ENCODE measurements at regions not wholly inside any gene's neighbourhood (a gene's known extent, or its start where the extent isn't known, plus 50 kb on each side); places are given as distances from the start of the nearest gene placed in this dataset.

DNA sequence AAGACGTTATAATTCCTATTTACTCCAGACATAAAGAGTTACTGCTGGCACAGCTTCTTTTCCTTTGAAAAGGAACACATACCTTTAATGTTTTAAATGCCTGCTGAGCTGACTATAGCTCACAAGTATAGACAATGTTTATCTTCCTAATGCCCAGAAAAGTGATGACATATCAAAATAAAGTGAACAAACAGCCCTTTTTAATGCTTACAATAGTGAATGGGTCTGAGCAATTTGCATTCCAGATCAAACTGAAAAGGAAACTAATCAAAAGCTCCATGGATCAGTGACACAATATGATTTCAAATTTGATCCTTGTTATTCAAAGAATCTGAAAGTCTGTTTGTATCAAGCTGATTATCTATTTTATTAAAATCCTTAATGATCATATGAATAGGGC lies 233.6 kb upstream of the SEMA3E start:
- Mint-ChIP-seq H3K9me3 (no peaks in the 10 kb centered on the region), H3K36me3 (ENCODE audit: low read depth) (no peaks in the 10 kb centered on the region), H3K27ac (no peak overlapping the region), H3K4me3 (no peak overlapping the region), H3K27me3 (no peaks in the 10 kb centered on the region), H3K4me1 (no peaks in the 10 kb centered on the region)
- POLR2A ChIA-PET: no interaction called here
- intact Hi-C loops (cut with micrococcal nuclease): no loop called here
- no peak for DNase-seq
- TF ChIP-seq, protein P1, sequence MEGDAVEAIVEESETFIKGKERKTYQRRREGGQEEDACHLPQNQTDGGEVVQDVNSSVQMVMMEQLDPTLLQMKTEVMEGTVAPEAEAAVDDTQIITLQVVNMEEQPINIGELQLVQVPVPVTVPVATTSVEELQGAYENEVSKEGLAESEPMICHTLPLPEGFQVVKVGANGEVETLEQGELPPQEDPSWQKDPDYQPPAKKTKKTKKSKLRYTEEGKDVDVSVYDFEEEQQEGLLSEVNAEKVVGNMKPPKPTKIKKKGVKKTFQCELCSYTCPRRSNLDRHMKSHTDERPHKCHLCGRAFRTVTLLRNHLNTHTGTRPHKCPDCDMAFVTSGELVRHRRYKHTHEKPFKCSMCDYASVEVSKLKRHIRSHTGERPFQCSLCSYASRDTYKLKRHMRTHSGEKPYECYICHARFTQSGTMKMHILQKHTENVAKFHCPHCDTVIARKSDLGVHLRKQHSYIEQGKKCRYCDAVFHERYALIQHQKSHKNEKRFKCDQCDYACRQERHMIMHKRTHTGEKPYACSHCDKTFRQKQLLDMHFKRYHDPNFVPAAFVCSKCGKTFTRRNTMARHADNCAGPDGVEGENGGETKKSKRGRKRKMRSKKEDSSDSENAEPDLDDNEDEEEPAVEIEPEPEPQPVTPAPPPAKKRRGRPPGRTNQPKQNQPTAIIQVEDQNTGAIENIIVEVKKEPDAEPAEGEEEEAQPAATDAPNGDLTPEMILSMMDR (IDR thresholded peaks at IDR 0.05): no peak
- CTCF ChIA-PET: no interaction called here
- no peak for ATAC-seq (ENCODE audit: low read depth)

DNA sequence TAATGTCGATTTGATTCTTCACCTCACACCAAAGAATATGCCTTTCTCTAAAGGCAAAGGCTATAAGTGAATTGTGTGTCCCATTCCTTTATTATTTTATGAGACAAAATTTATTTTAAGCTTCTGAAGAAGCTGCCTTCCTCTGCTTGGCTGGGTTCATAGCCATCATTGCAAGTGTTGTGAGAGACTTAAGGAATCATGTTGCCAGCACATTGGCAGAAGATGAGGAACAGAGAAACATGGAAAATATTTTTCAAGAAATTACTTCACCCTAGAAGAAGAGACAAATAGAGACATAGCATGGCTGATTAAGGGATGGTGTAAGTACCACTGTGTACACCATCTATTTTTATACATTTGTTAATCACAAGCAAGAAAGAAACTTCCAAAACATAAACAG lies 230.1 kb upstream of the SEMA3E start:
- ChIA-PET CTCF (no interaction called here), POLR2A (no interaction called here)
- no peak overlapping the region for H3K4me3 Mint-ChIP-seq
- no peaks in the 10 kb centered on the region for H3K36me3 Mint-ChIP-seq (ENCODE audit: low read depth)
- ATAC-seq (ENCODE audit: low read depth) (no peak), DNase-seq (no peak)
- intact Hi-C loops (cut with micrococcal nuclease): no loop called here
- peaks cover 3% of the 10 kb centered on the region for H3K9me3 Mint-ChIP-seq
- no peaks in the 10 kb centered on the region for H3K27me3 Mint-ChIP-seq
- H3K27ac Mint-ChIP-seq: no peak overlapping the region
- no peaks in the 10 kb centered on the region for H3K4me1 Mint-ChIP-seq
- TF ChIP-seq, protein P1 (IDR thresholded peaks at IDR 0.05): no peak

DNA sequence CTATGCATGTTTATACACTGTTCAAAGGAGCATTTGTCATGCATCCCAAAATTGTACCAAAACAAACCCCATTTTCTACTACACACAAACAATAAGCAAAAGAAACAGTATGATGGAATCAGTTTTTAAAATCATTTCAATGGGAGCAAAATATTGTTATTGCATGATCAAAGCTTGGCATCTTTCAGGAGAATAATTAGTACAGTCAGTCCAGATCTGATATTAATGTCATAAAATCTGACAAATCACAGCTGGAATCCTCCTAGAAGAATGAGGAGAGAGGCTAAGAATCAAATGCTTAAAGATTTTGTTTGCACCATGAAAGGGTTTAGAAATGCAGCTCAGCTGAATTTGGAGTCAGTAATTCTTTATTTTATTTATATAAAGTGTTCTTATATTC lies 229.7 kb upstream of the SEMA3E start:
- TF ChIP-seq, protein P1 (IDR thresholded peaks at IDR 0.05): no peak

DNA sequence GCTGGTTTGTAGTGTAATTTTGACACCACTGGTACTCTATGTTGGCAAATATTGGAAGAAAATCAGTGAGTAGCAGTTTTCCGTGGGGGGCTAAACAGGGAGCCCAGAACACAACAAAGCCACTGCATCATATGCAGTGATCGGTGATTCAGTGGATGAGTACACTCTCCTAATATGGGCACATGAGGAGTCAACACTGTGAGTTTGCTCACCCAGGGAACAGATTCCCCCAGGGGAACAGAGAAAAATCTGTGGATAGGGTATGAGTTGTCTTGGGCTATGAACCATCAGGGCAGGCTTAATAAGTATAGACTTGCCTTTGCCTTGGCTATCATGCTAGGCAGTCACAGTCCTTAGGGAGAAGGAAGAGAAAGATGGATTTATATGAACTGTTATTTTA lies 227.7 kb upstream of the SEMA3E start:
- Mint-ChIP-seq H3K4me3 (no peak overlapping the region), H3K27me3 (no peaks in the 10 kb centered on the region), H3K36me3 (ENCODE audit: low read depth) (no peaks in the 10 kb centered on the region), H3K4me1 (no peaks in the 10 kb centered on the region), H3K9me3 (peaks cover 3% of the 10 kb centered on the region), H3K27ac (no peak overlapping the region)
- ATAC-seq (ENCODE audit: low read depth) (no peak), DNase-seq (no peak)
- intact Hi-C loops (cut with micrococcal nuclease): no loop called here
- TF ChIP-seq, protein P1 (IDR thresholded peaks at IDR 0.05): no peak
- POLR2A ChIA-PET: no interaction called here
- CTCF ChIA-PET: no interaction called here

More for the DNA sequence above, 229.7 kb upstream of the SEMA3E start:
- H3K4me1 Mint-ChIP-seq: no peaks in the 10 kb centered on the region
- intact Hi-C loops (cut with micrococcal nuclease): no loop called here
- no peak for ATAC-seq (ENCODE audit: low read depth)
- H3K9me3 Mint-ChIP-seq: peaks cover 3% of the 10 kb centered on the region
- no peak for DNase-seq
- H3K27me3 Mint-ChIP-seq: no peaks in the 10 kb centered on the region
- H3K4me3 Mint-ChIP-seq: no peak overlapping the region
- ChIA-PET CTCF (no interaction called here), POLR2A (no interaction called here)
- H3K36me3 Mint-ChIP-seq (ENCODE audit: low read depth): no peaks in the 10 kb centered on the region
- H3K27ac Mint-ChIP-seq: no peak overlapping the region

DNA sequence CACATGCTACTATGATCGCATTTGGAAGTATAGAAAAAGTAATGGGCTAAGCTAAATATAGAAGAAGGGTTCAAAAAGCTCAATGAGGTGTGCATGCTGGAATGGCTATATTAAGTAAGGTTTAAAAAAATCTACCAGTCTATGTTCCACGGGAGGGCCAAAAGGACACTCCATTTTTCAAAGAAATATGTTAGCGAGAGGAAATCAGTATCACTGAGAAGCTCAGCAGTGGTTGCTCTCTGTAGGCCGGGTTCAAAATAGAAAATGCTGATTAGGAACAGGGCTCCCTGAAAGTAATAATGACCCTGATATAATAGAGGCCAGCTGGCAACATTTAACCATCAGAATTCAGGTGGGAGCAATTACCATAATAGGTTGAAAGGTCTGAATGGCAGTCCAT lies 224.5 kb upstream of the SEMA3E start:
- Mint-ChIP-seq H3K27me3 (no peaks in the 10 kb centered on the region), H3K4me3 (no peak overlapping the region), H3K4me1 (no peaks in the 10 kb centered on the region), H3K27ac (no peak overlapping the region), H3K9me3 (peaks cover 3% of the 10 kb centered on the region), H3K36me3 (ENCODE audit: low read depth) (no peaks in the 10 kb centered on the region)
- TF ChIP-seq, protein P1 (IDR thresholded peaks at IDR 0.05): no peak
- no peak for ATAC-seq (ENCODE audit: low read depth)
- DNase-seq: no peak
- POLR2A ChIA-PET: no interaction called here
- intact Hi-C loops (cut with micrococcal nuclease): no loop called here
- CTCF ChIA-PET: no interaction called here
